ENCODE measurements at regions not wholly inside any gene's neighbourhood (a gene's known extent, or its start where the extent isn't known, plus 50 kb on each side); places are given as distances from the start of the nearest gene placed in this dataset.

DNA sequence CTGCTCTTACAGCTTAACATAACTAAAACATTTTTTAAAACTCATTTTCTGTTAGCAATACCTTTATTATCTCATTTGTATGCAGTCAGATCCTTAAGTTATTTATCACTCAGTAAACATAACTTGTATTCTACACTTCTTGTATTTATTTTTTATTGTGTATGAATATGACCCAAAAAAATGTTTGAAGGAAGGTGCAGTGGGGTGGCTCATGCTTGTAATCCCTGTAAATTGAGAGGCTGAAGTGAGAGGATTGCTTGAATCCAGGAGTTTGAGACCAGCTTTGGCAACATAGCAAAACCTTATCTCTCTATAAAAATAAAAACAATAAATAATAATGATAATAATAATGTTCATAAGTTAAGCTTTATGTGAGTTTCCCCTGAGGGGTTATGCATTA is 1004.8 kb downstream of the SLITRK5 start:
- ATAC-seq, result no peak
- no peaks in the 10 kb centered on the region for H4K20me1 ChIP-seq (ENCODE audit: insufficient read depth)
- intact Hi-C loops (cut with micrococcal nuclease), result no loop called here
- H3K9me3 ChIP-seq (ENCODE audit: control insufficient read depth in 1 of 2, insufficient read depth in 1 of 2, low read depth in 1 of 2, low read length in 2 of 2), result no peaks in the 10 kb centered on the region
- no peak overlapping the region for H3K4me2 ChIP-seq (ENCODE audit: low read length)
- H3K27me3 ChIP-seq (ENCODE audit: insufficient read depth, low read length), result no peaks in the 10 kb centered on the region
- no peaks in the 10 kb centered on the region for H3K9me2 ChIP-seq (ENCODE audit: insufficient read depth)
- H3K4me1 ChIP-seq (ENCODE audit: control insufficient read depth in 1 of 2, insufficient read depth in 2 of 2, low read length in 2 of 2), result no peaks in the 10 kb centered on the region
- no peaks in the 10 kb centered on the region for H3K36me3 ChIP-seq (ENCODE audit: control insufficient read depth in 1 of 2, insufficient read depth in 2 of 2, low read length in 2 of 2)
- ChIA-PET POLR2A (no interaction called here), CTCF (no interaction called here), RAD21 (ENCODE audit: low non-redundant PET in 1 of 2, low total read pairs in 2 of 2, uncharacterized antibody in 2 of 2, unreplicated experiment in 2 of 2) (interaction anchor here in 1 of 2 experiments (0.6 kb wide), 1 partner anchor 103 kb away, joined by 3 read pairs; no protein-coding TSS in a partner anchor)
- no peak for DNase-seq (ENCODE audit: low read depth, low spot score)
- BruUV-seq (replicated peaks), result no TSS peak
- H3K79me2 ChIP-seq (ENCODE audit: insufficient read depth, low read length), result no peaks in the 10 kb centered on the region
- H3K4me3 ChIP-seq (replicated peaks in 1 of 2; ENCODE audit: low read depth in 1 of 2, low read length in 2 of 2), result no peak overlapping the region
- TF ChIP-seq, protein P1, sequence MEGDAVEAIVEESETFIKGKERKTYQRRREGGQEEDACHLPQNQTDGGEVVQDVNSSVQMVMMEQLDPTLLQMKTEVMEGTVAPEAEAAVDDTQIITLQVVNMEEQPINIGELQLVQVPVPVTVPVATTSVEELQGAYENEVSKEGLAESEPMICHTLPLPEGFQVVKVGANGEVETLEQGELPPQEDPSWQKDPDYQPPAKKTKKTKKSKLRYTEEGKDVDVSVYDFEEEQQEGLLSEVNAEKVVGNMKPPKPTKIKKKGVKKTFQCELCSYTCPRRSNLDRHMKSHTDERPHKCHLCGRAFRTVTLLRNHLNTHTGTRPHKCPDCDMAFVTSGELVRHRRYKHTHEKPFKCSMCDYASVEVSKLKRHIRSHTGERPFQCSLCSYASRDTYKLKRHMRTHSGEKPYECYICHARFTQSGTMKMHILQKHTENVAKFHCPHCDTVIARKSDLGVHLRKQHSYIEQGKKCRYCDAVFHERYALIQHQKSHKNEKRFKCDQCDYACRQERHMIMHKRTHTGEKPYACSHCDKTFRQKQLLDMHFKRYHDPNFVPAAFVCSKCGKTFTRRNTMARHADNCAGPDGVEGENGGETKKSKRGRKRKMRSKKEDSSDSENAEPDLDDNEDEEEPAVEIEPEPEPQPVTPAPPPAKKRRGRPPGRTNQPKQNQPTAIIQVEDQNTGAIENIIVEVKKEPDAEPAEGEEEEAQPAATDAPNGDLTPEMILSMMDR (IDR thresholded peaks at IDR 0.05 in 2 of 3, conservative IDR thresholded peaks at IDR 0.05 in 1 of 3; ENCODE audit: borderline replicate concordance in 1 of 3, insufficient read depth in 1 of 3, low read depth in 2 of 3, low read length in 2 of 3), result no peak
- TF ChIP-seq, protein P2, sequence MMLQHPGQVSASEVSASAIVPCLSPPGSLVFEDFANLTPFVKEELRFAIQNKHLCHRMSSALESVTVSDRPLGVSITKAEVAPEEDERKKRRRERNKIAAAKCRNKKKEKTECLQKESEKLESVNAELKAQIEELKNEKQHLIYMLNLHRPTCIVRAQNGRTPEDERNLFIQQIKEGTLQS (IDR thresholded peaks at IDR 0.05), result no peak
- TF ChIP-seq SP1 (IDR thresholded peaks at IDR 0.05; ENCODE audit: low read depth) (no peak), RAD21 (IDR thresholded peaks at IDR 0.05; ENCODE audit: low read depth) (no peak), SIN3A (IDR thresholded peaks at IDR 0.05; ENCODE audit: low read depth) (no peak)
- H2AFZ ChIP-seq (ENCODE audit: low read depth, low read length, poor library complexity, severe bottlenecking), result no peak overlapping the region
- no peak overlapping the region for H3K9ac ChIP-seq (ENCODE audit: low read length)
- no peak overlapping the region for H3K27ac ChIP-seq (ENCODE audit: low read depth, low read length)

DNA sequence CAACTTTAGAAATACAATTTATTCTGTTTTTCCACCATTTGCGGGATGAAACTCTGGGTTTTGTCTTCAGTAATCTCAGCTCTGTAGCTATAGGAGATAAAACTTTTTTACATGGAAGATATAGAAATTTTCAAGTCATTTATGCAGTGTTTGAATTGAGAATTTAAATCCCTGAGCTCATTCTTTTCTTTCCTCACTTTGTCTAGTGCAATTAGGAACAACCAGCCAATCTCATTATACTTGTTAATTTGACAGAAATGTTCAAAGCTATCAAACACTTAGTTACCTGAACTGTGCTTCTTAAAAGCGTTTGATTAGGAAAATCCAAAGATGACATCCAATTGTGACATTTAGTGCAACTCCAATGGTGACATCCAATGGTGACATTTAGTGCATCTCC is 1014.3 kb downstream of the SLITRK5 start:
- no peaks in the 10 kb centered on the region for H3K9me2 ChIP-seq (ENCODE audit: insufficient read depth)
- H3K27me3 ChIP-seq (ENCODE audit: insufficient read depth, low read length), result no peaks in the 10 kb centered on the region
- H3K9me3 ChIP-seq (ENCODE audit: control insufficient read depth in 1 of 2, insufficient read depth in 1 of 2, low read depth in 1 of 2, low read length in 2 of 2), result no peaks in the 10 kb centered on the region
- H3K4me1 ChIP-seq (ENCODE audit: control insufficient read depth in 1 of 2, insufficient read depth in 2 of 2, low read length in 2 of 2), result no peaks in the 10 kb centered on the region
- H3K27ac ChIP-seq (ENCODE audit: low read depth, low read length), result no peak overlapping the region
- H4K20me1 ChIP-seq (ENCODE audit: insufficient read depth), result no peaks in the 10 kb centered on the region
- ATAC-seq (no peak), DNase-seq (ENCODE audit: low read depth, low spot score) (no peak)
- no peaks in the 10 kb centered on the region for H3K36me3 ChIP-seq (ENCODE audit: control insufficient read depth in 1 of 2, insufficient read depth in 2 of 2, low read length in 2 of 2)
- no peak overlapping the region for H3K4me3 ChIP-seq (replicated peaks in 1 of 2; ENCODE audit: low read depth in 1 of 2, low read length in 2 of 2)
- intact Hi-C loops (cut with micrococcal nuclease), result no loop called here
- no peak overlapping the region for H3K4me2 ChIP-seq (ENCODE audit: low read length)
- H3K79me2 ChIP-seq (ENCODE audit: insufficient read depth, low read length), result no peaks in the 10 kb centered on the region
- ChIA-PET RAD21 (ENCODE audit: low non-redundant PET in 1 of 2, low total read pairs in 2 of 2, uncharacterized antibody in 2 of 2, unreplicated experiment in 2 of 2) (no interaction called here), CTCF (no interaction called here), POLR2A (no interaction called here)
- H3K9ac ChIP-seq (ENCODE audit: low read length), result no peak overlapping the region
- no peak overlapping the region for H2AFZ ChIP-seq (ENCODE audit: low read depth, low read length, poor library complexity, severe bottlenecking)
- BruUV-seq (replicated peaks), result no TSS peak
- TF ChIP-seq EGR1 (IDR thresholded peaks at IDR 0.05; ENCODE audit: low read depth), result no peak
- no peak for TF ChIP-seq ZBTB33 (IDR thresholded peaks at IDR 0.05; ENCODE audit: extremely low read depth, insufficient replicate concordance, low read length)
- TF ChIP-seq YY1 (IDR thresholded peaks at IDR 0.05; ENCODE audit: extremely low read depth, insufficient replicate concordance, low read depth, low read length), result no peak
- no peak for TF ChIP-seq POLR2AphosphoS5 (IDR thresholded peaks at IDR 0.05; ENCODE audit: low read depth, low read length)
- no peak for TF ChIP-seq POLR2A (IDR thresholded peaks at IDR 0.05; ENCODE audit: borderline replicate concordance, extremely low read depth, insufficient read depth, insufficient read length)
- TF ChIP-seq REST (IDR thresholded peaks at IDR 0.05; ENCODE audit: low read depth), result no peak
- TF ChIP-seq RAD21 (IDR thresholded peaks at IDR 0.05; ENCODE audit: low read depth), result no peak
- TF ChIP-seq SRF (IDR thresholded peaks at IDR 0.05; ENCODE audit: low read depth), result no peak
- TF ChIP-seq, protein P2 (IDR thresholded peaks at IDR 0.05), result no peak

Measured in HCT116 (cell line).